K562 (cell line): ENCODE measurements at regions not wholly inside any gene's neighbourhood (a gene's known extent, or its start where the extent isn't known, plus 50 kb on each side); places are given as distances from the start of the nearest gene placed in this dataset.

ENCODE experiments used
- BRD4 ChIP-seq: fragments of 200-600 bp; sonication (generic); IDR thresholded peaks from 2 replicates; pipeline ENCODE4 v1.6.1; 2017; ENCODE audit warnings: inconsistent platforms
- CREM ChIP-seq: IDR thresholded peaks from 2 replicates; pipeline ENCODE4 v1.6.1; 2014; ENCODE audit warnings: antibody characterized with exemption, low read depth
- DDX20 ChIP-seq: fragments of 450-650 bp; IDR thresholded peaks from 2 replicates; pipeline ENCODE4 v1.6.1; 2016; ENCODE audit warnings: missing genetic modification characterization, low read depth, mild to moderate bottlenecking, missing compliant biosample characterization, moderate library complexity
- FOS ChIP-seq: IDR thresholded peaks from 3 replicates; pipeline ENCODE4 v1.6.1; 2011; ENCODE audit not compliant: insufficient read length; ENCODE audit errors: extremely low read depth
- FOXJ3 ChIP-seq: sonication (generic); formaldehyde crosslinking; IDR thresholded peaks from 2 replicates; pipeline ENCODE4 v1.4.0; 2020; ENCODE audit warnings: mild to moderate bottlenecking, missing genetic modification reagents
- MTA1 ChIP-seq: fragments of 450-650 bp; IDR thresholded peaks from 2 replicates; pipeline ENCODE4 v1.6.1; 2017; ENCODE audit warnings: borderline replicate concordance
- NBN ChIP-seq: fragments of 450-650 bp; IDR thresholded peaks from 2 replicates; pipeline ENCODE4 v1.6.1; 2016; ENCODE audit warnings: low read depth, mild to moderate bottlenecking
- NCOA1 ChIP-seq: fragments of 450-650 bp; IDR thresholded peaks from 2 replicates; pipeline ENCODE4 v1.6.1; 2016; ENCODE audit warnings: low read depth
- RAD51 ChIP-seq: fragments of 450-650 bp; IDR thresholded peaks from 2 replicates; pipeline ENCODE4 v1.7.1; 2016; ENCODE audit warnings: low read depth, mild to moderate bottlenecking, borderline replicate concordance
- SP2 ChIP-seq: IDR thresholded peaks from 2 replicates; pipeline ENCODE4 v1.6.1; 2011; ENCODE audit warnings: mild to moderate bottlenecking, low read depth, low read length, moderate library complexity; ENCODE audit not compliant: poor library complexity, severe bottlenecking; ENCODE audit errors: extremely low read depth
- SRSF3 ChIP-seq: fragments of 200-400 bp; formaldehyde crosslinking; IDR thresholded peaks from 2 replicates; pipeline ENCODE4 v1.6.1; 2016; ENCODE audit warnings: mild to moderate bottlenecking, low read length, moderate library complexity; ENCODE audit not compliant: insufficient read depth
- TBL1XR1 ChIP-seq, 2 experiments: IDR thresholded peaks; 2 replicates each; pipeline ENCODE4 v1.6.1; 2012; ENCODE audit warnings: improper control_type of control experiment in 2 of 2, low read length in 2 of 2, mild to moderate bottlenecking in 1 of 2
- TCF3 ChIP-seq: sonication (generic); formaldehyde crosslinking; IDR thresholded peaks from 2 replicates; pipeline ENCODE4 v1.4.0; 2020; ENCODE audit warnings: mild to moderate bottlenecking, missing genetic modification reagents
- TEAD4 ChIP-seq, 2 experiments: sonication (generic) in 1 of 2; formaldehyde crosslinking in 1 of 2; IDR thresholded peaks; 2 replicates each; pipeline versions ENCODE4 v1.6.1 to v1.8.0; 2012 to 2022; ENCODE audit warnings: borderline replicate concordance in 1 of 2, inconsistent platforms in 1 of 2, low read length in 1 of 2, mild to moderate bottlenecking in 1 of 2, missing genetic modification reagents in 1 of 2
- ZNF174 ChIP-seq: fragments of 250-450 bp; sonication (Bioruptor Pico); IDR thresholded peaks from 2 replicates; pipeline ENCODE4 v1.4.0; 2020; ENCODE audit warnings: mild to moderate bottlenecking
- ZNF408 ChIP-seq: fragments of 250-450 bp; sonication (Bioruptor Pico); IDR thresholded peaks from 2 replicates; pipeline ENCODE4 v1.4.0; 2020; ENCODE audit warnings: low read depth, mild to moderate bottlenecking, moderate library complexity
- ZSCAN32 ChIP-seq: fragments of 450-650 bp; formaldehyde crosslinking; IDR thresholded peaks from 2 replicates; pipeline ENCODE4 v1.4.0; 2020; ENCODE audit warnings: mild to moderate bottlenecking, moderate library complexity
- ZZZ3 ChIP-seq: fragments of 450-650 bp; IDR thresholded peaks from 2 replicates; pipeline ENCODE4 v1.6.1; 2016; ENCODE audit warnings: antibody characterized with exemption, mild to moderate bottlenecking, moderate library complexity
- TF ChIP-seq, protein P1 (sequence below), 2 experiments: fragments of 450-650 bp in 1 of 2; sonication (generic) in 1 of 2; formaldehyde crosslinking in 1 of 2; IDR thresholded peaks in 1 of 2; conservative IDR thresholded peaks in 1 of 2; 2 replicates each; pipeline versions ENCODE4 v1.6.1 to v1.8.1; 2016 to 2023; ENCODE audit warnings: mild to moderate bottlenecking in 2 of 2, moderate library complexity in 2 of 2, inconsistent platforms in 1 of 2, missing genetic modification reagents in 1 of 2
- TF ChIP-seq, protein P2 (sequence below): fragments of 450-650 bp; formaldehyde crosslinking; IDR thresholded peaks from 2 replicates; pipeline ENCODE4 v1.4.0; 2020; ENCODE audit warnings: mild to moderate bottlenecking, mixed read lengths
- TF ChIP-seq, protein P3 (sequence below): sonication (generic); formaldehyde crosslinking; IDR thresholded peaks from 2 replicates; pipeline ENCODE4 v1.8.1; 2023; ENCODE audit warnings: missing genetic modification reagents, mild to moderate bottlenecking, borderline replicate concordance

DNA sequence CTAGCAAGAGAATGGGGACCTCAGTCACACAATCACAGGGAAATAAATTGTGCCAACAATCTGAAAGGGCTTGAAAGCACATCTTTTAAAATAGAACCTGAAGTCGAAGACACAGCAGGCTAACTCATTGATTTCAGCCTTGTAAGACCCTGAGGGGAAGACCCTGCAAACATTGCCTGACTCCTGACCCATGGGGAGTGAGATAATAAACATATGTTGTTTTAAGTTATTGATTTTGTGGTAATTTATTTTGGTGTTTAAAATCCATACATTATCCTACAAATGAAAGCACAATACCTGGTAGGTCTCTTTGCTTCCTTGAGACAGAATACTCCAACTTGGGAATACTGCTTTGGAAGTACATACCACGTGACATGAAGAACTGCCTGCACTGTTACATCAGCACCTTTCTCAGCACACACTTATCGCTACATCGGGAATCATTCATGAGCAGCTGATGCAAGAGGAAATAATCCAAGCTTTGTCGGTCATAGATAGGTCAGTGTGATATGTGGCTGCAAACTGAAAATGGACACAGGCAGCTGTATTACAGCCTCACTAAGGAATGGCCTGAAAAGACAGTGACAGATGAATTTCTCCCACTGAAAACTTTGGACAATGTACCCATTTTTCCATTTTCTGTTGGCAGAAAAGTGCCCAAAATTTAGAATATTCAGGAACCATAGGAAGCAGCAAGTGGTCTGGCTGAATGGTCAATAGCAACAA, 494.5 kb upstream of the MAP2 start (continued):
- TF ChIP-seq, protein P1, sequence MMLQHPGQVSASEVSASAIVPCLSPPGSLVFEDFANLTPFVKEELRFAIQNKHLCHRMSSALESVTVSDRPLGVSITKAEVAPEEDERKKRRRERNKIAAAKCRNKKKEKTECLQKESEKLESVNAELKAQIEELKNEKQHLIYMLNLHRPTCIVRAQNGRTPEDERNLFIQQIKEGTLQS (IDR thresholded peaks at IDR 0.05): peak; percentile 97
- TF ChIP-seq, protein P1 (CRISPR knock-in tag; conservative IDR thresholded peaks at IDR 0.05): no peak
- peak; percentile 33; the same call in 1 of the 2 replicates for TF ChIP-seq TCF3
- TF ChIP-seq DDX20: peak; percentile 82
- TF ChIP-seq NCOA1: peak; percentile 57; the same call in 1 of the 2 replicates
- TF ChIP-seq TBL1XR1 (IDR thresholded peaks at IDR 0.05; ENCODE audit: low read length in 2 of 2): peak in 1 of 2 experiments; percentile 79; a peak in 1 of 4 replicates
- TF ChIP-seq SRSF3: no peak
- peak; percentile 65; the same call in 1 of the 2 replicates for TF ChIP-seq TEAD4 (IDR thresholded peaks at IDR 0.05; ENCODE audit: low read length)
- TF ChIP-seq TEAD4 (CRISPR knock-in tag; IDR thresholded peaks at IDR 0.05; ENCODE audit: borderline replicate concordance): no peak
- TF ChIP-seq, protein P2, sequence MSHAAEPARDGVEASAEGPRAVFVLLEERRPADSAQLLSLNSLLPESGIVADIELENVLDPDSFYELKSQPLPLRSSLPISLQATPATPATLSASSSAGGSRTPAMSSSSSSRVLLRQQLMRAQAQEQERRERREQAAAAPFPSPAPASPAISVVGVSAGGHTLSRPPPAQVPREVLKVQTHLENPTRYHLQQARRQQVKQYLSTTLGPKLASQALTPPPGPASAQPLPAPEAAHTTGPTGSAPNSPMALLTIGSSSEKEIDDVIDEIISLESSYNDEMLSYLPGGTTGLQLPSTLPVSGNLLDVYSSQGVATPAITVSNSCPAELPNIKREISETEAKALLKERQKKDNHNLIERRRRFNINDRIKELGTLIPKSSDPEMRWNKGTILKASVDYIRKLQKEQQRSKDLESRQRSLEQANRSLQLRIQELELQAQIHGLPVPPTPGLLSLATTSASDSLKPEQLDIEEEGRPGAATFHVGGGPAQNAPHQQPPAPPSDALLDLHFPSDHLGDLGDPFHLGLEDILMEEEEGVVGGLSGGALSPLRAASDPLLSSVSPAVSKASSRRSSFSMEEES: peak; percentile 98
- TF ChIP-seq, protein P3, sequence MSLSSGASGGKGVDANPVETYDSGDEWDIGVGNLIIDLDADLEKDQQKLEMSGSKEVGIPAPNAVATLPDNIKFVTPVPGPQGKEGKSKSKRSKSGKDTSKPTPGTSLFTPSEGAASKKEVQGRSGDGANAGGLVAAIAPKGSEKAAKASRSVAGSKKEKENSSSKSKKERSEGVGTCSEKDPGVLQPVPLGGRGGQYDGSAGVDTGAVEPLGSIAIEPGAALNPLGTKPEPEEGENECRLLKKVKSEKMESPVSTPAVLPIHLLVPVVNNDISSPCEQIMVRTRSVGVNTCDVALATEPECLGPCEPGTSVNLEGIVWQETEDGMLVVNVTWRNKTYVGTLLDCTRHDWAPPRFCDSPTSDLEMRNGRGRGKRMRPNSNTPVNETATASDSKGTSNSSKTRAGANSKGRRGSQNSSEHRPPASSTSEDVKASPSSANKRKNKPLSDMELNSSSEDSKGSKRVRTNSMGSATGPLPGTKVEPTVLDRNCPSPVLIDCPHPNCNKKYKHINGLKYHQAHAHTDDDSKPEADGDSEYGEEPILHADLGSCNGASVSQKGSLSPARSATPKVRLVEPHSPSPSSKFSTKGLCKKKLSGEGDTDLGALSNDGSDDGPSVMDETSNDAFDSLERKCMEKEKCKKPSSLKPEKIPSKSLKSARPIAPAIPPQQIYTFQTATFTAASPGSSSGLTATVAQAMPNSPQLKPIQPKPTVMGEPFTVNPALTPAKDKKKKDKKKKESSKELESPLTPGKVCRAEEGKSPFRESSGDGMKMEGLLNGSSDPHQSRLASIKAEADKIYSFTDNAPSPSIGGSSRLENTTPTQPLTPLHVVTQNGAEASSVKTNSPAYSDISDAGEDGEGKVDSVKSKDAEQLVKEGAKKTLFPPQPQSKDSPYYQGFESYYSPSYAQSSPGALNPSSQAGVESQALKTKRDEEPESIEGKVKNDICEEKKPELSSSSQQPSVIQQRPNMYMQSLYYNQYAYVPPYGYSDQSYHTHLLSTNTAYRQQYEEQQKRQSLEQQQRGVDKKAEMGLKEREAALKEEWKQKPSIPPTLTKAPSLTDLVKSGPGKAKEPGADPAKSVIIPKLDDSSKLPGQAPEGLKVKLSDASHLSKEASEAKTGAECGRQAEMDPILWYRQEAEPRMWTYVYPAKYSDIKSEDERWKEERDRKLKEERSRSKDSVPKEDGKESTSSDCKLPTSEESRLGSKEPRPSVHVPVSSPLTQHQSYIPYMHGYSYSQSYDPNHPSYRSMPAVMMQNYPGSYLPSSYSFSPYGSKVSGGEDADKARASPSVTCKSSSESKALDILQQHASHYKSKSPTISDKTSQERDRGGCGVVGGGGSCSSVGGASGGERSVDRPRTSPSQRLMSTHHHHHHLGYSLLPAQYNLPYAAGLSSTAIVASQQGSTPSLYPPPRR: no peak
- TF ChIP-seq SP2: no peak
- peak; percentile 77 for TF ChIP-seq CREM
- TF ChIP-seq MTA1: peak; percentile 50; the same call in 1 of the 2 replicates
- no peak for TF ChIP-seq ZZZ3
- TF ChIP-seq ZSCAN32: peak; percentile 72; the same call in 1 of the 2 replicates
- TF ChIP-seq RAD51: peak; percentile 96
- TF ChIP-seq NBN: peak; percentile 31; the same call in 1 of the 2 replicates
- no peak for TF ChIP-seq FOS
- TF ChIP-seq ZNF408 (CRISPR knock-in tag): no peak
- TF ChIP-seq BRD4: peak; percentile 65; the same call in 1 of the 2 replicates
- no peak for TF ChIP-seq ZNF174 (CRISPR knock-in tag)
- no peak for TF ChIP-seq FOXJ3
